Panc1 (cell line): ENCODE measurements at regions not wholly inside any gene's neighbourhood (a gene's known extent, or its start where the extent isn't known, plus 50 kb on each side); places are given as distances from the start of the nearest gene placed in this dataset.

Experiments used
- ATAC-seq: fragments of 200-7000 bp; cut with Tn5 transposase; 2 replicates; pipeline ENCODE4 v1.9.1; 2020; ENCODE audit warnings: mild to moderate bottlenecking, moderate library complexity
- BruUV-seq: library from RNA; stranded (reverse); fragments of 400-500 nt; replicated peaks from 2 replicates; lab custom pipeline; 2021; lab: Mats Ljungman, UMichigan
- CTCF ChIA-PET: fragments of 300-600 bp; sonication (Branson Sonifier 250); formaldehyde crosslinking; loops from one replicate; lab custom pipeline; 2022; ENCODE audit warnings: antibody characterized with exemption; lab: Charles Lee
- POLR2A ChIA-PET: fragments of 300-600 bp; sonication (Branson Sonifier 250); formaldehyde crosslinking; loops from one replicate; lab custom pipeline; 2022; ENCODE audit warnings: antibody characterized with exemption; lab: Charles Lee
- DNase-seq: peaks from one replicate; pipeline ENCODE4 v3.0.0-alpha.2; 2010; ENCODE audit warnings: low read depth, low spot score
- H3K27ac ChIP-seq: 2 replicates; pipeline ENCODE4 v1.5.1; 2011; ENCODE audit warnings: mild to moderate bottlenecking, low read length, inconsistent platforms
- H3K27me3 ChIP-seq: fragments of 200-500 bp; sonication (Bioruptor generic); 2 replicates; pipeline ENCODE4 v1.6.0; 2014; ENCODE audit warnings: low read length, inconsistent platforms; ENCODE audit not compliant: control insufficient read depth, insufficient read depth
- H3K36me3 ChIP-seq: fragments of 200-500 bp; sonication (Bioruptor generic); 2 replicates; pipeline ENCODE4 v1.5.1; 2014; ENCODE audit warnings: inconsistent platforms, mild to moderate bottlenecking, low read length, moderate library complexity; ENCODE audit not compliant: control insufficient read depth, insufficient read depth
- H3K4me1 ChIP-seq: 2 replicates; pipeline ENCODE4 v1.5.1; 2011; ENCODE audit warnings: inconsistent platforms, mild to moderate bottlenecking, low read length, moderate library complexity; ENCODE audit not compliant: control insufficient read depth, insufficient read depth
- H3K4me3 ChIP-seq, 2 experiments: 2 replicates each; pipeline ENCODE4 v1.5.1; 2011 to 2012; ENCODE audit warnings: low read depth in 2 of 2, low read length in 2 of 2, mild to moderate bottlenecking in 2 of 2, inconsistent platforms in 1 of 2, moderate library complexity in 1 of 2
- H3K9me3 ChIP-seq: fragments of 200-500 bp; sonication (Bioruptor generic); 2 replicates; pipeline ENCODE4 v1.5.1; 2014; ENCODE audit warnings: low read depth, mild to moderate bottlenecking, inconsistent platforms, low read length, moderate library complexity; ENCODE audit not compliant: control insufficient read depth, insufficient read depth
- CTCF ChIP-seq: fragments of 450-650 bp; IDR thresholded peaks from 2 replicates; pipeline ENCODE4 v1.5.1; 2017; ENCODE audit warnings: mild to moderate bottlenecking
- POLR2AphosphoS5 ChIP-seq: IDR thresholded peaks from 2 replicates; pipeline ENCODE4 v1.6.1; 2012; ENCODE audit warnings: mild to moderate bottlenecking, low read depth, low read length, moderate library complexity
- SIN3A ChIP-seq: IDR thresholded peaks from 2 replicates; pipeline ENCODE4 v1.6.1; 2012; ENCODE audit warnings: low read depth, mild to moderate bottlenecking, low read length, moderate library complexity, borderline replicate concordance; ENCODE audit not compliant: insufficient read depth
- TCF7L2 ChIP-seq: IDR thresholded peaks from 2 replicates; pipeline ENCODE4 v1.6.1; 2011; ENCODE audit warnings: mild to moderate bottlenecking, low read depth, low read length, inconsistent platforms
- in situ Hi-C: cut with HindIII; loops from 2 replicates; pipeline ENCODE4 v1.10.0; 2016; ENCODE audit warnings: low sequenced_read_pairs, low pct_unique_long_range_greater_than_20kb
- intact Hi-C: fragments of 100-400 bp; cut with micrococcal nuclease; formaldehyde crosslinking; loops from one replicate; pipeline ENCODE4 v1.10.0; 2022; ENCODE audit not compliant: unreplicated experiment
- TF ChIP-seq, protein P1 (sequence below), 2 experiments: IDR thresholded peaks; 2 replicates each; pipeline ENCODE4 v1.6.1; 2011 to 2012; ENCODE audit warnings: low read depth in 2 of 2, control low read depth in 1 of 2, low read length in 1 of 2, mild to moderate bottlenecking in 1 of 2, moderate library complexity in 1 of 2; ENCODE audit not compliant: insufficient read depth in 1 of 2

- intact Hi-C loops (no loop called here), in situ Hi-C loops (no loop called here)
- no peak overlapping the region for H3K27ac ChIP-seq
- ChIA-PET CTCF (no interaction called here), POLR2A (no interaction called here)
- no peaks in the 10 kb centered on the region for H3K36me3 ChIP-seq
- H3K4me3 ChIP-seq: no peak overlapping the region
- no peak for DNase-seq
- no peak for ATAC-seq
- TF ChIP-seq, protein P1, sequence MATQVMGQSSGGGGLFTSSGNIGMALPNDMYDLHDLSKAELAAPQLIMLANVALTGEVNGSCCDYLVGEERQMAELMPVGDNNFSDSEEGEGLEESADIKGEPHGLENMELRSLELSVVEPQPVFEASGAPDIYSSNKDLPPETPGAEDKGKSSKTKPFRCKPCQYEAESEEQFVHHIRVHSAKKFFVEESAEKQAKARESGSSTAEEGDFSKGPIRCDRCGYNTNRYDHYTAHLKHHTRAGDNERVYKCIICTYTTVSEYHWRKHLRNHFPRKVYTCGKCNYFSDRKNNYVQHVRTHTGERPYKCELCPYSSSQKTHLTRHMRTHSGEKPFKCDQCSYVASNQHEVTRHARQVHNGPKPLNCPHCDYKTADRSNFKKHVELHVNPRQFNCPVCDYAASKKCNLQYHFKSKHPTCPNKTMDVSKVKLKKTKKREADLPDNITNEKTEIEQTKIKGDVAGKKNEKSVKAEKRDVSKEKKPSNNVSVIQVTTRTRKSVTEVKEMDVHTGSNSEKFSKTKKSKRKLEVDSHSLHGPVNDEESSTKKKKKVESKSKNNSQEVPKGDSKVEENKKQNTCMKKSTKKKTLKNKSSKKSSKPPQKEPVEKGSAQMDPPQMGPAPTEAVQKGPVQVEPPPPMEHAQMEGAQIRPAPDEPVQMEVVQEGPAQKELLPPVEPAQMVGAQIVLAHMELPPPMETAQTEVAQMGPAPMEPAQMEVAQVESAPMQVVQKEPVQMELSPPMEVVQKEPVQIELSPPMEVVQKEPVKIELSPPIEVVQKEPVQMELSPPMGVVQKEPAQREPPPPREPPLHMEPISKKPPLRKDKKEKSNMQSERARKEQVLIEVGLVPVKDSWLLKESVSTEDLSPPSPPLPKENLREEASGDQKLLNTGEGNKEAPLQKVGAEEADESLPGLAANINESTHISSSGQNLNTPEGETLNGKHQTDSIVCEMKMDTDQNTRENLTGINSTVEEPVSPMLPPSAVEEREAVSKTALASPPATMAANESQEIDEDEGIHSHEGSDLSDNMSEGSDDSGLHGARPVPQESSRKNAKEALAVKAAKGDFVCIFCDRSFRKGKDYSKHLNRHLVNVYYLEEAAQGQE (IDR thresholded peaks at IDR 0.05; ENCODE audit: insufficient read depth in 1 of 2, low read depth in 2 of 2, low read length in 1 of 2): no peak
- TF ChIP-seq CTCF (no peak), SIN3A (no peak), POLR2AphosphoS5 (no peak), TCF7L2 (no peak)
- no TSS peak for BruUV-seq
- H3K9me3 ChIP-seq: no peaks in the 10 kb centered on the region
- H3K27me3 ChIP-seq: no peaks in the 10 kb centered on the region
- H3K4me1 ChIP-seq: no peaks in the 10 kb centered on the region
Observed at GRCh38 chr2:186980117-186980442, 131.1 kb upstream of the ZSWIM2 start.

- no peak for DNase-seq
- no TSS peak for BruUV-seq
- POLR2A ChIA-PET: no interaction called here
- TF ChIP-seq POLR2AphosphoS5 (no peak), CTCF (no peak), SIN3A (no peak), TCF7L2 (no peak)
- TF ChIP-seq, protein P1 (IDR thresholded peaks at IDR 0.05; ENCODE audit: insufficient read depth in 1 of 2, low read depth in 2 of 2, low read length in 1 of 2): no peak
- no peaks in the 10 kb centered on the region for H3K36me3 ChIP-seq
- no peak for ATAC-seq
- no peaks in the 10 kb centered on the region for H3K9me3 ChIP-seq
- no peak overlapping the region for H3K27ac ChIP-seq
- no peak overlapping the region for H3K4me3 ChIP-seq
- no peaks in the 10 kb centered on the region for H3K27me3 ChIP-seq
- CTCF ChIA-PET: no interaction called here
- intact Hi-C loops (no loop called here), in situ Hi-C loops (no loop called here)
- H3K4me1 ChIP-seq: no peaks in the 10 kb centered on the region
Observed at GRCh38 chr2:186979439-186980116, 130.6 kb upstream of the ZSWIM2 start.
